ENCODE measurements at regions not wholly inside any gene's neighbourhood (a gene's known extent, or its start where the extent isn't known, plus 50 kb on each side); places are given as distances from the start of the nearest gene placed in this dataset.

DNA sequence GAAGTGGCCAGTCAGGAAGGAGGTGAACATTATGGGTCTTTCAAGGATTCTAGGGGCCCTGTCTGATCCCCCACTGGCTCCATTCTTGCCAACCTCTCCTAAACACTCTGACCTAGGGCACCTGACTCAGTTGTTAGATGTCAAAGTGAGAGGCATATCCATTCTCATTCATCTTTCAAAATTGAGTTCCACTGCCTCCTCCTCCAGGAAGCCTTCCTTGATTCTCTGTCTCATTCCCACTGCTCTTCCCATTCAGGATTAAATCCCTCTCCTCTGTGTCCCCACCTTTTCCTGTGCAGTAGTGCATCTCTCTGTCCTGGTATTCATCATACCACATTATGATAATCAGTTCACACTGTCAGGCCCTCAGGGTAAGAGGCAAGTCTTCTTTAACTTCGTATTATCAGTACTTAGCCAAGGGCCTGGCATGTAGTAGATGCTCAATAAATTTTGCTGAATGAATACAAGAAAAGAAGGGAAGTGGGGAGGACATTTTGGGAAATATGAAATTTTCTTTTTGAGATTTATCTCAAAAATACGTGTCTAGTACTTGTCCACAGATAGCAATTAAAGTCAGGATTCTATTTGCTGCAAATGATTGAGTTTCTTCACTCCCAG is 61.8 kb upstream of the ITPKB start:
- TF ChIP-seq CTCF (IDR thresholded peaks at IDR 0.05) (no peak), POLR2A (IDR thresholded peaks at IDR 0.05) (no peak)

Data from heart left ventricle (tissue), 13 donors.